Ovary (tissue), 3 donors: ENCODE measurements at regions not wholly inside any gene's neighbourhood (a gene's known extent, or its start where the extent isn't known, plus 50 kb on each side); places are given as distances from the start of the nearest gene placed in this dataset.
"Not testable (repeated sequence)": the region's sequence is repeated elsewhere in the genome, so short reads cannot be mapped to it uniquely, and the experiment has no call there.

Experiments used
- EP300 ChIP-seq: sonication (generic); formaldehyde crosslinking; IDR thresholded peaks from one replicate; pipeline ENCODE4 v1.6.1; 2017; ENCODE audit warnings: antibody characterized with exemption
- POLR2A ChIP-seq: fragments of 450-650 bp; IDR thresholded peaks from one replicate; pipeline ENCODE4 v1.6.1; 2017; ENCODE audit warnings: antibody characterized with exemption, mild to moderate bottlenecking, moderate library complexity
- TF ChIP-seq, protein P1 (sequence below), 3 donors: fragments of 450-650 bp in 2 of 3; fragments of 200-600 bp in 1 of 3; IDR thresholded peaks; one replicate each; pipeline versions ENCODE4 v1.5.1 to v1.8.0; 2016 to 2022; ENCODE audit warnings: antibody characterized with exemption in 3 of 3, mild to moderate bottlenecking in 1 of 3
- donor health status: DM: no; HTN: no; CAD: no.

DNA sequence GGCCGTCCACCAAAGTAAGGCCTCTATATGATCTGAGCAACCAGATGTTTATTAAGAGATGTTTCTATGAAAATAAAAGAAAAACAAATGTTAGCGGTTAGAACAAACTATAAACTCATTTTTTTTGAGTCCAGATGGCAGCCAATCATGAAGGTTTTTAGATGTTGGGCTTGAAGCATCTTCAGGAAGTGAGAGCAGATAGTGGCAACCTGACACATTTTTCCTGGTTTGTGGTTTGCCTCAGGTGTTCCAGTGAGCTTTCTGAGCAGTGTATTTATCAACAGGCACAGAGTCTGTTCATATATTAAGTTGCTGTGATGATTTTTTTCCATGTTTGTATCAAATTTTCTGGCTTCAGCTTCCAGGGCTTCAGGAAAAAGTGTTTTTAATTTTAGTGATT lies 1468.0 kb downstream of the KHDRBS2 start:
- TF ChIP-seq POLR2A, EP300: not testable (repeated sequence)
- TF ChIP-seq, protein P1, sequence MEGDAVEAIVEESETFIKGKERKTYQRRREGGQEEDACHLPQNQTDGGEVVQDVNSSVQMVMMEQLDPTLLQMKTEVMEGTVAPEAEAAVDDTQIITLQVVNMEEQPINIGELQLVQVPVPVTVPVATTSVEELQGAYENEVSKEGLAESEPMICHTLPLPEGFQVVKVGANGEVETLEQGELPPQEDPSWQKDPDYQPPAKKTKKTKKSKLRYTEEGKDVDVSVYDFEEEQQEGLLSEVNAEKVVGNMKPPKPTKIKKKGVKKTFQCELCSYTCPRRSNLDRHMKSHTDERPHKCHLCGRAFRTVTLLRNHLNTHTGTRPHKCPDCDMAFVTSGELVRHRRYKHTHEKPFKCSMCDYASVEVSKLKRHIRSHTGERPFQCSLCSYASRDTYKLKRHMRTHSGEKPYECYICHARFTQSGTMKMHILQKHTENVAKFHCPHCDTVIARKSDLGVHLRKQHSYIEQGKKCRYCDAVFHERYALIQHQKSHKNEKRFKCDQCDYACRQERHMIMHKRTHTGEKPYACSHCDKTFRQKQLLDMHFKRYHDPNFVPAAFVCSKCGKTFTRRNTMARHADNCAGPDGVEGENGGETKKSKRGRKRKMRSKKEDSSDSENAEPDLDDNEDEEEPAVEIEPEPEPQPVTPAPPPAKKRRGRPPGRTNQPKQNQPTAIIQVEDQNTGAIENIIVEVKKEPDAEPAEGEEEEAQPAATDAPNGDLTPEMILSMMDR (IDR thresholded peaks at IDR 0.05) = not testable (repeated sequence)
